Heart left ventricle (tissue), 13 donors: ENCODE measurements at regions not wholly inside any gene's neighbourhood (a gene's known extent, or its start where the extent isn't known, plus 50 kb on each side); places are given as distances from the start of the nearest gene placed in this dataset.

ENCODE experiments used
- POLR2A ChIP-seq, 2 donors: fragments of 450-650 bp; IDR thresholded peaks; one replicate each; pipeline ENCODE4 v1.6.1; 2017; ENCODE audit warnings: antibody characterized with exemption in 2 of 2, mild to moderate bottlenecking in 2 of 2, moderate library complexity in 2 of 2
- TF ChIP-seq, protein P1 (sequence below), 12 donors: fragments of 200-600 bp; sonication (generic) in 4 of 12; IDR thresholded peaks; one replicate each; pipeline versions ENCODE4 v1.5.0 to v1.8.0; 2018 to 2022; ENCODE audit warnings: antibody characterized with exemption in 12 of 12, mild to moderate bottlenecking in 5 of 12
- donor health status: ischemic (EF 13 %, LVEDD 7.1; RV severe dilation, severe dysfunction).
- donor health status: DM: no; HTN: yes; CAD: no.
- donor health status: DM: no; HTN: no; CAD: no.
- donor health status: ischemic (EF 25% LVEDD 6.9; RV normal size, moderate dysfunction).
- donor health status: ischemic (EF 25% LVEDD 5.7; RV mildly dilated, moderate dysfunction).
- donor health status: ischemic (EF 35%, LVEDD 5.7; RV mildly dilated, moderate dysfunction).
- donor health status: nonischemic (EF 11% LVEDD 7.7; RV severe dilation, severe dysfunction).
- donor health status: DM: yes; HTN: yes; CAD: no.
- donor health status: PGD.
- donor health status: ischemic (EF 29% LVEDD 5.4; RV normal size, mild dysfunction).
- donor health status: nonischemic (EF 23%, LVEDD 6.1; RV moderate dilation, normal function).

- TF ChIP-seq, protein P1, sequence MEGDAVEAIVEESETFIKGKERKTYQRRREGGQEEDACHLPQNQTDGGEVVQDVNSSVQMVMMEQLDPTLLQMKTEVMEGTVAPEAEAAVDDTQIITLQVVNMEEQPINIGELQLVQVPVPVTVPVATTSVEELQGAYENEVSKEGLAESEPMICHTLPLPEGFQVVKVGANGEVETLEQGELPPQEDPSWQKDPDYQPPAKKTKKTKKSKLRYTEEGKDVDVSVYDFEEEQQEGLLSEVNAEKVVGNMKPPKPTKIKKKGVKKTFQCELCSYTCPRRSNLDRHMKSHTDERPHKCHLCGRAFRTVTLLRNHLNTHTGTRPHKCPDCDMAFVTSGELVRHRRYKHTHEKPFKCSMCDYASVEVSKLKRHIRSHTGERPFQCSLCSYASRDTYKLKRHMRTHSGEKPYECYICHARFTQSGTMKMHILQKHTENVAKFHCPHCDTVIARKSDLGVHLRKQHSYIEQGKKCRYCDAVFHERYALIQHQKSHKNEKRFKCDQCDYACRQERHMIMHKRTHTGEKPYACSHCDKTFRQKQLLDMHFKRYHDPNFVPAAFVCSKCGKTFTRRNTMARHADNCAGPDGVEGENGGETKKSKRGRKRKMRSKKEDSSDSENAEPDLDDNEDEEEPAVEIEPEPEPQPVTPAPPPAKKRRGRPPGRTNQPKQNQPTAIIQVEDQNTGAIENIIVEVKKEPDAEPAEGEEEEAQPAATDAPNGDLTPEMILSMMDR (IDR thresholded peaks at IDR 0.05), result no peak
- no peak for TF ChIP-seq POLR2A (IDR thresholded peaks at IDR 0.05)
These were observed 62.4 kb upstream of the IGSF21 start for GRCh38 chr1:18045203-18045602.
